ENCODE measurements at regions not wholly inside any gene's neighbourhood (a gene's known extent, or its start where the extent isn't known, plus 50 kb on each side); places are given as distances from the start of the nearest gene placed in this dataset.

DNA sequence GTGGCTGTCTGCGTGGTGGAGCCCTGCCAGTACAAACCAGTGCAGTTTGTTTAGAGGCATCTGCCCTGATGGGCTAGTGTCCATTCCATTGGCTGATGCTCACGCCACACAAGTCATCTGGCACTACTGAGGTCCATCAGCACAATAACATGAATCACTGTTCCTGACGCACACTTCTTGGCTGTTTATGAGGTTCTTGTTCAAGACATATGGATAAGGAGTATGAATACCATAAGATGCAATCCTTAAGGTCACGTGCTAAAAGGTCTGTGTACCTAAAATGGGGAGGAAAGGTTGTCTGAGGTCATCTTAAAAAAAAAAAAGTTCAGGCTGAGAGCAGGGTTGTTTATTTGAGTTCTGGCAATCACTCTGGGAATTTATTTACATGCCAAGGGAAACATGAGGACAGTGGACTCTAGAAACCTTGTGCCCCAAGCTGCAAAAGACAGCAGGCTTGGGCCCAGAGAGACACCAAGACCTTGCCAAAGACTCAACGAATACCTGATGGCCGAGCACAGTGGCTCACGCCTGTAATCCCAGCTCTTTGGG, 54.1 kb upstream of the SHLD1 start:
- peak; percentile 92 for DNase-seq (ENCODE audit: low read depth, low spot score)
- H3K27ac ChIP-seq (ENCODE audit: low read depth, low read length) = peak overlapping the region; percentile 52
- POLR2A ChIA-PET = interaction anchor here (0.6 to 0.8 kb wide), 3 partner anchors 33 to 311 kb away, joined by 3 read pairs; no protein-coding TSS in a partner anchor
- no peak overlapping the region for H3K4me3 ChIP-seq (ENCODE audit: low read depth, low read length)
- TF ChIP-seq, protein P1, sequence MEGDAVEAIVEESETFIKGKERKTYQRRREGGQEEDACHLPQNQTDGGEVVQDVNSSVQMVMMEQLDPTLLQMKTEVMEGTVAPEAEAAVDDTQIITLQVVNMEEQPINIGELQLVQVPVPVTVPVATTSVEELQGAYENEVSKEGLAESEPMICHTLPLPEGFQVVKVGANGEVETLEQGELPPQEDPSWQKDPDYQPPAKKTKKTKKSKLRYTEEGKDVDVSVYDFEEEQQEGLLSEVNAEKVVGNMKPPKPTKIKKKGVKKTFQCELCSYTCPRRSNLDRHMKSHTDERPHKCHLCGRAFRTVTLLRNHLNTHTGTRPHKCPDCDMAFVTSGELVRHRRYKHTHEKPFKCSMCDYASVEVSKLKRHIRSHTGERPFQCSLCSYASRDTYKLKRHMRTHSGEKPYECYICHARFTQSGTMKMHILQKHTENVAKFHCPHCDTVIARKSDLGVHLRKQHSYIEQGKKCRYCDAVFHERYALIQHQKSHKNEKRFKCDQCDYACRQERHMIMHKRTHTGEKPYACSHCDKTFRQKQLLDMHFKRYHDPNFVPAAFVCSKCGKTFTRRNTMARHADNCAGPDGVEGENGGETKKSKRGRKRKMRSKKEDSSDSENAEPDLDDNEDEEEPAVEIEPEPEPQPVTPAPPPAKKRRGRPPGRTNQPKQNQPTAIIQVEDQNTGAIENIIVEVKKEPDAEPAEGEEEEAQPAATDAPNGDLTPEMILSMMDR (IDR thresholded peaks at IDR 0.05; ENCODE audit: low read depth, low read length) = no peak
- CTCF ChIA-PET = no interaction called here
- H3K27me3 ChIP-seq (ENCODE audit: control insufficient read depth, insufficient read depth, low read length) = no peaks in the 10 kb centered on the region
- peaks cover 10% of the 10 kb centered on the region for H3K9me3 ChIP-seq (ENCODE audit: control insufficient read depth, insufficient read depth, low read length)

DNA sequence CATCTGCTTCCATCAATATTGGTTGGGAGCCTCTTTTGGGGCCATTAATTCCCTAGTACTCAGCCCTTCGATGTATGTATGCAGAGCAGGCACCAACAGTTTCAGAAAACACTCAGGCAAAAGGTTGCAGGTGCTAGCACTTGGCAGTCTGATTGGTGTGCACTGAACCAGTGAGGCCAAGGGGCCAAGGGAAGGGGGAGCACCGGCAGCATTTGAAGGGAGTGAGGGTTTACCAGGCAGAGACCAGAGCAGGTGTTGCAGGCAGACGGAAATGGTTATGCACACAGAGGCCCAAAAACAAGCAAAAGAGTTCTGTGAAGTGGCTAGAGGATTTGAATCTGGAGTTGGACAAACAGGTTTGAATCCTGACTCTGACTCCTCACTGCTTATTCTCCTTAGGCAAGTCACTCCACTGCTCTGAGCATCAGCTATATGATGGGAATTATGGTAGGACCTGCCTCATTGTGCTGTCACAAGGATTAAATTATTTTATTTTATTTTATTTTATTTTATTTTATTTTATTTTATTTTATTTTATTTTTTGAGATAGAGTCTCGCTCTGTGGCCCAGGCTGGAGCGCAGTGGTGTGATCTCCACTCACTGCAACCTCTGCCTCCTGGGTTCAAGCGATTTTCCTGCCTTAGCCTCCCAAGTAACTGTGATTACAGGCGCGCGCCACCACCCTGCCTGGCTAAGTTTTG, 58.1 kb upstream of the SHLD1 start:
- POLR2A ChIA-PET = no interaction called here
- DNase-seq (ENCODE audit: low read depth, low spot score) = no peak
- Histone ChIP-seq H3K27me3 (ENCODE audit: control insufficient read depth, insufficient read depth, low read length) (peaks cover 8% of the 10 kb centered on the region), H3K4me3 (ENCODE audit: low read depth, low read length) (no peak overlapping the region), H3K9me3 (ENCODE audit: control insufficient read depth, insufficient read depth, low read length) (peaks cover 5% of the 10 kb centered on the region; the same call in 1 of the 2 replicates), H3K27ac (ENCODE audit: low read depth, low read length) (no peak overlapping the region)
- TF ChIP-seq, protein P1 (IDR thresholded peaks at IDR 0.05; ENCODE audit: low read depth, low read length) = no peak
- CTCF ChIA-PET = interaction anchor here (0.6 to 0.7 kb wide), 2 partner anchors 37 to 83 kb away, joined by 3 to 6 read pairs; no protein-coding TSS in a partner anchor

DNA sequence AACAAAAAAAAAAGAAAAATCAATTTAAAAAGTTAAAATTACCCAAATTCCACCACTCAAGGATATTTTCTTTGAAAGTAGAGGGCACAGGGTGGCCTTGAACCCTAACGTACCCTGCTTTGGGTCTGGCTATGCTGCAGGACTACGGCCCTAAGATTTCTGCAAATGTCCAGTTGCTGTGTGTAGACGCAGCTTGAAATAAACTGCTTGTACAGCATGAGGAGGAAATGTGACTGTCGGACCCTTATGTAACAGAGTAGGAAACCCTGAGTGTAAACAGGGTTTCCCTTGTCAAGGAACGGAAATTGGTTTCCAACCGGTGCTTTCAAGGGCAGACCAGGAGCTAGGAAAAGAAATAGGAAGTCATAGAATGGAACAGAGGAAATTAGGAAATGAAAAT, 60.7 kb upstream of the SHLD1 start:
- DNase-seq (ENCODE audit: low read depth, low spot score) = no peak
- TF ChIP-seq, protein P1 (IDR thresholded peaks at IDR 0.05; ENCODE audit: low read depth, low read length) = no peak
- POLR2A ChIA-PET = no interaction called here
- Histone ChIP-seq H3K4me3 (ENCODE audit: low read depth, low read length) (no peak overlapping the region), H3K9me3 (ENCODE audit: control insufficient read depth, insufficient read depth, low read length) (no peaks in the 10 kb centered on the region), H3K27ac (ENCODE audit: low read depth, low read length) (no peak overlapping the region), H3K27me3 (ENCODE audit: control insufficient read depth, insufficient read depth, low read length) (peaks cover 8% of the 10 kb centered on the region)
- CTCF ChIA-PET = interaction anchor here (1.1 kb wide), 1 partner anchor 98 kb away, joined by 3 read pairs; no protein-coding TSS in a partner anchor

DNA sequence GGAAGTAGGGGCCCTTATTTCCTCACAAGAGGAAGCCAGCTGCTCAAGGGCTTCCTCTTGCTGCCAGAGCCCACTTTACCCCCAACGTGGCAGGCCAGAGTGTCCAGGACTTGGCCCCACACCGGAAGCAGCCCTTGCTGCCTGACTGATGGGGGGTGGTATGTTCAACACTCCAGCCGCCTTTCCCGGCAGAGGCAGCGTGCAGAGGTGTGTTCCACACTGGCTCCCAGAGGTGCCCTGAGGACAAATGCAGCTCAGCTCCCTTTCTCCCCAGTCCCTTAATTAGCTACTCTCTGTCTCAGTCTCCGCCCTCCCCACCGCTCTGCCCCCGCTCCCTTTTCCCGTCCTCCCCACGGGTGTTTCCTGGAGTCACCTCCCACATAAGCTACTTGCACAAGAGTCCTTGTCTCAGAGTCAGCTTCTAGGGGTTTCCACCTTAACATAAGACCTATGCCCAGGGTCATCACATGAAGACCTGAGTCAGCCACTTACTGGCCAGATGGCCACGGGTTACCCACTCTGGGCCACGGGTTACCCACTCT, 61.7 kb upstream of the SHLD1 start:
- CTCF ChIA-PET = no interaction called here
- POLR2A ChIA-PET = no interaction called here
- H3K27me3 ChIP-seq (ENCODE audit: control insufficient read depth, insufficient read depth, low read length) = peaks cover 8% of the 10 kb centered on the region
- DNase-seq (ENCODE audit: low read depth, low spot score) = no peak
- no peak overlapping the region for H3K4me3 ChIP-seq (ENCODE audit: low read depth, low read length)
- TF ChIP-seq, protein P1 (IDR thresholded peaks at IDR 0.05; ENCODE audit: low read depth, low read length) = no peak
- H3K27ac ChIP-seq (ENCODE audit: low read depth, low read length) = no peak overlapping the region
- no peaks in the 10 kb centered on the region for H3K9me3 ChIP-seq (ENCODE audit: control insufficient read depth, insufficient read depth, low read length)

DNA sequence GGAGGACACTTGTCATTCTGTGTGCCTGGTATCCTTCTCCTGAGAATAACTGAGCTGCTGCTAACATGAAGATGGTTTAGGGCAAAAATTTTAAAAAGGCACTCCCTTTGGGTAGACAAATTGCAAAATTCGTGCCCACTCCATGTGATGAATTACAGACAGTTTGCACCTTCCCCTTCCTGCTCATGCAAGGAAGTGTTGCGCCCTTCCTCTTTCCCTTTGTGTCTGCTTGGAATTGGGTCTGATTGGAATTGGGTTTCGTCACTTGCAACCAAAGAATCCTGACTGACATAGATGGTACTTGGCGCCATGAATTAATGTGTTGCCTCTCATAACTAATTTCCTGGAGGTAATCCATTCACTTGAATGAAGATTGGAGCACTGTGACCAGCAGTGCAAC, 62.3 kb upstream of the SHLD1 start:
- DNase-seq (ENCODE audit: low read depth, low spot score) = no peak
- Histone ChIP-seq H3K27me3 (ENCODE audit: control insufficient read depth, insufficient read depth, low read length) (peaks cover 8% of the 10 kb centered on the region), H3K9me3 (ENCODE audit: control insufficient read depth, insufficient read depth, low read length) (no peaks in the 10 kb centered on the region), H3K4me3 (ENCODE audit: low read depth, low read length) (no peak overlapping the region), H3K27ac (ENCODE audit: low read depth, low read length) (no peak overlapping the region)
- TF ChIP-seq, protein P1 (IDR thresholded peaks at IDR 0.05; ENCODE audit: low read depth, low read length) = no peak
- CTCF ChIA-PET = no interaction called here
- POLR2A ChIA-PET = no interaction called here

Data from AG04450 (cell line).